HFF-Myc (cell line): ENCODE measurements at regions not wholly inside any gene's neighbourhood (a gene's known extent, or its start where the extent isn't known, plus 50 kb on each side); places are given as distances from the start of the nearest gene placed in this dataset.

Source experiments
- DNase-seq: peaks from one replicate; pipeline ENCODE4 v3.0.0-alpha.2; 2011; ENCODE audit warnings: low read depth; ENCODE audit errors: extremely low read depth
- H3K4me3 ChIP-seq: replicated peaks from 2 replicates; pipeline ENCODE4 v1.5.1; 2011; ENCODE audit warnings: low read depth, mild to moderate bottlenecking, control low read depth, low read length
- CTCF ChIP-seq: IDR thresholded peaks from 2 replicates; pipeline ENCODE4 v1.5.1; 2012; ENCODE audit warnings: mild to moderate bottlenecking, low read depth, low read length, control low read depth; ENCODE audit errors: missing control alignments

- no peak for DNase-seq
These were observed 121.6 kb downstream of the TMEM144 start for GRCh38 chr4:158331863-158332262.

GRCh38 chr4:158333820-158334219 lies 123.5 kb downstream of the TMEM144 start:
- no peak for TF ChIP-seq CTCF
- DNase-seq, result no peak

More at GRCh38 chr4:158331863-158332262, 121.6 kb downstream of the TMEM144 start:
- no peak for TF ChIP-seq CTCF
- no peak overlapping the region for H3K4me3 ChIP-seq

GRCh38 chr4:158341896-158342295 lies 131.6 kb downstream of the TMEM144 start:
- no peak for TF ChIP-seq CTCF
- H3K4me3 ChIP-seq, result no peak overlapping the region
- DNase-seq, result no peak

More at GRCh38 chr4:158333820-158334219, 123.5 kb downstream of the TMEM144 start:
- no peak overlapping the region for H3K4me3 ChIP-seq

GRCh38 chr4:158346576-158346975 lies 136.3 kb downstream of the TMEM144 start:
- TF ChIP-seq CTCF, result no peak
- H3K4me3 ChIP-seq, result no peak overlapping the region

GRCh38 chr4:158347556-158347955 lies 137.3 kb downstream of the TMEM144 start:
- DNase-seq, result no peak
- no peak for TF ChIP-seq CTCF
- H3K4me3 ChIP-seq, result no peak overlapping the region

More at GRCh38 chr4:158346576-158346975, 136.3 kb downstream of the TMEM144 start:
- DNase-seq, result no peak

GRCh38 chr4:158350161-158350560 lies 139.9 kb downstream of the TMEM144 start:
- no peak for DNase-seq
- no peak overlapping the region for H3K4me3 ChIP-seq
- no peak for TF ChIP-seq CTCF
